K562 (cell line): ENCODE measurements at regions not wholly inside any gene's neighbourhood (a gene's known extent, or its start where the extent isn't known, plus 50 kb on each side); places are given as distances from the start of the nearest gene placed in this dataset.
A peak's percentile ranks its signal among the peaks of the same experiment; 100 is the strongest.
"Not testable (repeated sequence)": the region's sequence is repeated elsewhere in the genome, so short reads cannot be mapped to it uniquely, and the experiment has no call there.

ENCODE experiments used
- ATAC-seq: fragments of 200-7000 bp; cut with Tn5 transposase; 3 replicates; pipeline ENCODE4 v1.9.1; 2020; ENCODE audit warnings: moderate library complexity
- BruUV-seq: library from RNA; stranded (reverse); fragments of 400-500 nt; replicated peaks from 2 replicates; lab custom pipeline; 2021; lab: Mats Ljungman, UMichigan
- CTCF ChIA-PET: fragments of 300-600 bp; formaldehyde crosslinking; extraction: SDS; loops from one replicate; lab custom pipeline; 2021; ENCODE audit warnings: low intra/inter-chr PET ratio; lab: Yijun Ruan, JAX
- POLR2A ChIA-PET: fragments of 300-600, 350-650 bp; sonication (Branson Sonifier 250); formaldehyde crosslinking; extraction: SDS; loops from one replicate; lab custom pipeline; 2021; ENCODE audit warnings: antibody characterized with exemption, inconsistent platforms; lab: Yijun Ruan, JAX
- DNase-seq, 4 experiments: peaks; one replicate each; pipeline versions ENCODE4 v3.0.0 to v3.0.0-alpha.2; 2011 to 2018; ENCODE audit warnings: low spot score in 3 of 4, mixed read lengths in 3 of 4; ENCODE audit errors: extremely low read depth in 1 of 4
- FAIRE-seq: peaks from 2 replicates; lab custom pipeline; 2011; peaks lifted over from hg19 to GRCh38; lab: Jason Lieb, UNC
- H2AFZ ChIP-seq: 2 replicates; pipeline ENCODE4 v1.6.0; 2011; ENCODE audit warnings: low read depth, low read length, control low read depth, inconsistent platforms
- H3K27ac ChIP-seq: fragments of 200-600 bp; 3 replicates; pipeline ENCODE4 v1.8.0; 2011; ENCODE audit warnings: low read depth, mild to moderate bottlenecking, control low read depth, inconsistent platforms, low read length, moderate library complexity, mixed read lengths; ENCODE audit errors: extremely low read depth
- H3K27me3 ChIP-seq, 2 experiments: fragments of 300-600 bp in 1 of 2; 2 replicates in 1 of 2; 3 replicates in 1 of 2; pipeline versions ENCODE4 v1.6.0 to v1.8.0; 2011; ENCODE audit warnings: inconsistent platforms in 2 of 2, low read length in 2 of 2, mild to moderate bottlenecking in 1 of 2, mixed read lengths in 1 of 2, moderate library complexity in 1 of 2; ENCODE audit not compliant: control insufficient read depth in 2 of 2, insufficient read depth in 2 of 2
- H3K36me3 ChIP-seq: fragments of 300-600 bp; 3 replicates; pipeline ENCODE4 v1.8.0; 2011; ENCODE audit warnings: mild to moderate bottlenecking, low read length, inconsistent platforms; ENCODE audit not compliant: control insufficient read depth, insufficient read depth
- H3K4me1 ChIP-seq, 2 experiments: fragments of 200-600 bp in 1 of 2; replicated peaks in 1 of 2; 2 replicates in 1 of 2; 3 replicates in 1 of 2; pipeline versions ENCODE4 v1.5.1 to v1.8.0; 2011; ENCODE audit warnings: inconsistent platforms in 2 of 2, low read length in 2 of 2, mild to moderate bottlenecking in 1 of 2, mixed read lengths in 1 of 2, moderate library complexity in 1 of 2; ENCODE audit not compliant: control insufficient read depth in 2 of 2, insufficient read depth in 2 of 2
- H3K4me2 ChIP-seq: 2 replicates; pipeline ENCODE4 v1.6.1; 2011; ENCODE audit warnings: low read length, control low read depth, inconsistent platforms, mixed read lengths; ENCODE audit not compliant: insufficient read depth
- H3K4me3 ChIP-seq: fragments of 200-600 bp; sonication (generic), shearing (Covaris generic); 2 replicates; pipeline ENCODE4 v1.5.1; 2016; ENCODE audit warnings: control low read depth, inconsistent platforms
- H3K79me2 ChIP-seq: fragments of 200-600 bp; 3 replicates; pipeline ENCODE4 v1.8.0; 2011; ENCODE audit warnings: low read length, inconsistent platforms; ENCODE audit not compliant: control insufficient read depth, insufficient read depth
- H3K9ac ChIP-seq, 2 experiments: 2 replicates each; pipeline versions ENCODE4 v1.6.0 to v1.6.1; 2011; ENCODE audit warnings: low read depth in 2 of 2, low read length in 2 of 2, control low read depth in 1 of 2, inconsistent platforms in 1 of 2, mild to moderate bottlenecking in 1 of 2, mixed read lengths in 1 of 2; ENCODE audit not compliant: insufficient read depth in 1 of 2
- H3K9me1 ChIP-seq: one replicate; pipeline ENCODE4 v1.6.0; 2011; ENCODE audit warnings: inconsistent platforms, mild to moderate bottlenecking, low read length, moderate library complexity; ENCODE audit not compliant: control insufficient read depth, insufficient read depth
- H3K9me3 ChIP-seq: replicated peaks from 2 replicates; pipeline ENCODE4 v1.5.1; 2011; ENCODE audit warnings: low read depth, low read length, inconsistent platforms; ENCODE audit not compliant: control insufficient read depth, insufficient read depth
- H4K20me1 ChIP-seq: replicated peaks from 2 replicates; pipeline ENCODE4 v1.6.1; 2011; ENCODE audit warnings: low read length, inconsistent platforms, mixed read lengths; ENCODE audit not compliant: control insufficient read depth, insufficient read depth
- HDAC3 ChIP-seq: fragments of 450-650 bp; IDR thresholded peaks from 2 replicates; pipeline ENCODE4 v1.6.1; 2018; ENCODE audit warnings: borderline replicate concordance, mild to moderate bottlenecking, moderate library complexity; ENCODE audit not compliant: partially characterized antibody
- HMBOX1 ChIP-seq: sonication (generic); IDR thresholded peaks from 2 replicates; pipeline ENCODE4 v1.6.1; 2016
- MAZ ChIP-seq, 2 experiments: fragments of 450-650 bp in 1 of 2; sonication (generic) in 1 of 2; formaldehyde crosslinking; IDR thresholded peaks in 1 of 2; conservative IDR thresholded peaks in 1 of 2; 2 replicates each; pipeline versions ENCODE4 v1.4.0 to v1.5.0; 2020; ENCODE audit warnings: mild to moderate bottlenecking in 1 of 2, missing genetic modification reagents in 1 of 2
- NR2C2 ChIP-seq, 2 experiments: fragments of 200-800 bp in 1 of 2; sonication (Bioruptor generic) in 1 of 2; sonication (generic) in 1 of 2; formaldehyde crosslinking in 1 of 2; IDR thresholded peaks; 2 replicates each; pipeline versions ENCODE4 v1.6.1 to v1.8.0; 2016 to 2022; ENCODE audit warnings: mild to moderate bottlenecking in 1 of 2, missing compliant biosample characterization in 1 of 2, missing genetic modification characterization in 1 of 2, missing genetic modification reagents in 1 of 2
- NR4A1 ChIP-seq, 2 experiments: fragments of 250-450 bp in 1 of 2; fragments of 450-650 bp in 1 of 2; sonication (Bioruptor Pico) in 1 of 2; IDR thresholded peaks; 2 replicates each; pipeline versions ENCODE4 v1.4.0 to v1.6.1; 2016 to 2020; ENCODE audit warnings: mild to moderate bottlenecking in 2 of 2, missing compliant biosample characterization in 1 of 2, missing genetic modification characterization in 1 of 2, moderate library complexity in 1 of 2
- SOX6 ChIP-seq: fragments of 450-650 bp; IDR thresholded peaks from 2 replicates; pipeline ENCODE4 v1.6.1; 2014; ENCODE audit warnings: mild to moderate bottlenecking
- ZBTB17 ChIP-seq: fragments of 450-650 bp; formaldehyde crosslinking; IDR thresholded peaks from 2 replicates; pipeline ENCODE4 v1.4.0; 2020; ENCODE audit warnings: mild to moderate bottlenecking
- ZNF584 ChIP-seq: fragments of 200-800 bp; sonication (Bioruptor generic); IDR thresholded peaks from 2 replicates; pipeline ENCODE4 v1.6.1; 2016; ENCODE audit warnings: low read depth, mild to moderate bottlenecking, missing genetic modification characterization, missing compliant biosample characterization
- WGBS: fragments of 100-300 bp; shearing (Covaris generic); methylation state at CpG from one replicate; pipeline ENCODE4 v1.1.6; 2016; ENCODE audit warnings: low coverage, mixed read lengths; ENCODE audit not compliant: insufficient coverage; ENCODE audit errors: missing lambda C conversion rate; 5-methylcytosine and 5-hydroxymethylcytosine counted together
- in situ Hi-C: fragments of 300-500 bp; cut with MboI; formaldehyde crosslinking; loops from 4 replicates; pipeline ENCODE4 v1.15.0; 2018; ENCODE audit warnings: inconsistent platforms, mixed read lengths
- intact Hi-C: fragments of 100-400 bp; cut with micrococcal nuclease; formaldehyde crosslinking; loops from 2 replicates; pipeline ENCODE4 v1.14.2; 2022
- TF ChIP-seq, protein P1 (sequence below): fragments of 450-650 bp; IDR thresholded peaks from 2 replicates; pipeline ENCODE4 v1.6.1; 2016

DNA sequence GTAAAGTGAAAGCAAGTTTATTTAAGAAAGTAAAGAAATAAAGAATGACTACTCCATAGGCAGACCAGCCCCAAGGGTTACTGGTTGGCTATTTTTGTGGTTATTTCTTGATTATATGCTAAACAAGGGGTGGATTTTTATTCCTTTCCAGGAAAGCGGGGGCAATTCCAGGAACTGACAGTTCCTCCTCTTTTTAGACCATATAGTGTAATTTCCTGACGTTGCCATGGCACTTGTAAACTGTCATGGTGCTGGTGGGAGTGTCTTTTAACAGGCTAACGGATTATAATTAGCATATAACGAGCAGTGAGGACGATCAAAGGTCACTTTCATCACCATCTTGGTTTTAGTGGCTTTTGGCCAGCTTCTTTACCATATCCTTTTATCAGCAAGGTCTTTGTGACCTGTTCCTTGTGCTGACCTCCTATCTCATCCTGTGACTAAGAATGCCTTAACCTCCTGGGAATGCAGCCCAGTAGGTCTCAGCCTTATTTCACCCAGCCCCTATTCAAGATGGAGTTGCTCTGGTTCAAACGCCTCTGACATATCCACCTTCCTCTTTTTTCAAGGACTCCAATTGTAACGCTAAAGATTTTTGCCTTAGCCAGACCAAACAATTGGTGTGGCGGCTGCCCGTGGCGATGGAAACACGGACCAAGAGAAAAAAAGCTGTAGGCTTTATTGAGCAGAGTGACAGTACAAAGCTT lies 103.8 kb downstream of the FAM72B start (continued):
- not testable (repeated sequence) for TF ChIP-seq NR4A1 (CRISPR knock-in tag; IDR thresholded peaks at IDR 0.05)
- TF ChIP-seq NR4A1 (tag; IDR thresholded peaks at IDR 0.05) (peak; percentile 81; the same call in 1 of the 2 replicates), HMBOX1 (peak; percentile 41; the same call in 1 of the 2 replicates), MAZ (CRISPR knock-in tag; conservative IDR thresholded peaks at IDR 0.05 in 1 of 2, IDR thresholded peaks at IDR 0.05 in 1 of 2) (peak in 1 of 2 experiments; percentile 49; a peak in 2 of 4 replicates), ZBTB17 (CRISPR knock-in tag) (0 out of 2 replicates have a peak, but pooled peaks have one; percentile 41), HDAC3 (peak; percentile 39), SOX6 (peak; percentile 94)
- TF ChIP-seq, protein P1, sequence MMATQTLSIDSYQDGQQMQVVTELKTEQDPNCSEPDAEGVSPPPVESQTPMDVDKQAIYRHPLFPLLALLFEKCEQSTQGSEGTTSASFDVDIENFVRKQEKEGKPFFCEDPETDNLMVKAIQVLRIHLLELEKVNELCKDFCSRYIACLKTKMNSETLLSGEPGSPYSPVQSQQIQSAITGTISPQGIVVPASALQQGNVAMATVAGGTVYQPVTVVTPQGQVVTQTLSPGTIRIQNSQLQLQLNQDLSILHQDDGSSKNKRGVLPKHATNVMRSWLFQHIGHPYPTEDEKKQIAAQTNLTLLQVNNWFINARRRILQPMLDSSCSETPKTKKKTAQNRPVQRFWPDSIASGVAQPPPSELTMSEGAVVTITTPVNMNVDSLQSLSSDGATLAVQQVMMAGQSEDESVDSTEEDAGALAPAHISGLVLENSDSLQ: peak; percentile 89

DNA sequence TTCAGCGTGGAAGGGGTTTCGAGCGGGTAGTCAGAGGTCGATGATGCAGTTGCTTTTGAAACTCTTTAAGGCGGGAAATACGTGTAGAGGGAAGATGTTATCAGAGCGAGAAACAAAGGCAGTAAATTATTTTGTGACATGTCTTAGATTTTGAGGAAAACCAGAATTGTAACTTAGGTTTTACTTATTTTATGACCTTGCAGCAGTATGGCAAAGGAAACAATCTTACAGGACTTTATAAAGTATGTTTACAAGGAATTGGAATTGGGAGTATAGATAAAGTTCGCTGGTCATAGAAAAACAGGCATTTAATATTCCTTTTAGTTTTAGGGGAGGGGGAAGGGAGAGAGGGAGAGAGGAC lies 103.3 kb downstream of the FAM72B start:
- BruUV-seq: TSS peak; percentile 94
- Histone ChIP-seq H3K4me2 (peak overlapping the region; percentile 41), H2AFZ (peak overlapping the region; percentile 84), H3K27ac (peak overlapping the region; percentile 76; the same call in 2 of the 3 replicates)
- POLR2A ChIA-PET; H3K9ac ChIP-seq; H3K79me2 ChIP-seq; H3K4me1 ChIP-seq; H3K27me3 ChIP-seq; H3K36me3 ChIP-seq; H3K4me3 ChIP-seq; H4K20me1 ChIP-seq; in situ Hi-C loops; intact Hi-C loops; CTCF ChIA-PET; H3K9me3 ChIP-seq; H3K9me1 ChIP-seq; FAIRE-seq; TF ChIP-seq NR2C2 (CRISPR knock-in tag; IDR thresholded peaks at IDR 0.05): not testable (repeated sequence)
- peak in 1 of 4 experiments; percentile 16 for DNase-seq
- 2% methylated on average over 7 of the region's 8 CpGs for WGBS
- peak; percentile 36; the same call in 2 of the 3 replicates for ATAC-seq
- TF ChIP-seq ZNF584 (CRISPR knock-in tag): peak; percentile 10; the same call in 1 of the 2 replicates
- peak; percentile 54 for TF ChIP-seq NR2C2 (tag; IDR thresholded peaks at IDR 0.05)
